HEK293 (cell line): ENCODE measurements at regions not wholly inside any gene's neighbourhood (a gene's known extent, or its start where the extent isn't known, plus 50 kb on each side); places are given as distances from the start of the nearest gene placed in this dataset.
A peak's percentile ranks its signal among the peaks of the same experiment; 100 is the strongest.
"Not testable (repeated sequence)": the region's sequence is repeated elsewhere in the genome, so short reads cannot be mapped to it uniquely, and the experiment has no call there.

Experiments used
- CTCF ChIA-PET: fragments of 350-600 bp; formaldehyde crosslinking; extraction: SDS; loops from one replicate; lab custom pipeline; 2021; ENCODE audit warnings: antibody characterized with exemption; lab: Yijun Ruan, JAX
- POLR2A ChIA-PET: fragments of 300-600 bp; formaldehyde crosslinking; extraction: SDS; loops from one replicate; lab custom pipeline; 2020; ENCODE audit warnings: antibody characterized with exemption, inconsistent platforms; lab: Yijun Ruan, JAX
- H3K27ac ChIP-seq: fragments of 200-500 bp; sonication (Bioruptor generic); 2 replicates; pipeline ENCODE4 v1.5.1; 2014; ENCODE audit warnings: low read depth, low read length, control low read depth, inconsistent platforms; ENCODE audit errors: extremely low read depth
- H3K36me3 ChIP-seq, 2 experiments: fragments of 200-500 bp in 1 of 2; sonication (Bioruptor generic) in 1 of 2; 1 replicate in 1 of 2; 2 replicates in 1 of 2; pipeline ENCODE4 v1.5.1; 2014 to 2017; ENCODE audit warnings: inconsistent platforms in 2 of 2, low read length in 2 of 2; ENCODE audit not compliant: control insufficient read depth in 2 of 2, insufficient read depth in 1 of 2
- H3K4me1 ChIP-seq: fragments of 200-500 bp; sonication (Bioruptor generic); 2 replicates; pipeline ENCODE4 v1.5.1; 2014; ENCODE audit warnings: mild to moderate bottlenecking, low read length, inconsistent platforms; ENCODE audit not compliant: control insufficient read depth, insufficient read depth
- H3K4me3 ChIP-seq: 2 replicates; pipeline ENCODE4 v1.5.1; 2011; ENCODE audit warnings: low read depth, mild to moderate bottlenecking, control low read depth, low read length, moderate library complexity
- H3K9me3 ChIP-seq: fragments of 200-500 bp; sonication (Bioruptor generic); 2 replicates; pipeline ENCODE4 v1.5.1; 2014; ENCODE audit warnings: low read depth, low read length, inconsistent platforms; ENCODE audit not compliant: control insufficient read depth, insufficient read depth
- SCRT1 ChIP-seq: fragments of 450-650 bp; formaldehyde crosslinking; IDR thresholded peaks from 2 replicates; pipeline ENCODE4 v1.5.1; 2016; ENCODE audit warnings: missing biosample characterization, missing genetic modification characterization, borderline replicate concordance
- SCRT2 ChIP-seq: fragments of 450-650 bp; formaldehyde crosslinking; IDR thresholded peaks from 2 replicates; pipeline ENCODE4 v1.5.1; 2016; ENCODE audit warnings: missing biosample characterization, missing genetic modification characterization
- ZBTB17 ChIP-seq: fragments of 450-650 bp; formaldehyde crosslinking; IDR thresholded peaks from 2 replicates; pipeline ENCODE4 v1.5.1; 2016; ENCODE audit warnings: missing biosample characterization, missing genetic modification characterization
- ZNF366 ChIP-seq: fragments of 450-650 bp; formaldehyde crosslinking; conservative IDR thresholded peaks from 2 replicates; pipeline ENCODE4 v1.5.1; 2016; ENCODE audit warnings: missing biosample characterization, missing genetic modification characterization
- ZNF510 ChIP-seq: fragments of 450-650 bp; formaldehyde crosslinking; IDR thresholded peaks from 2 replicates; pipeline ENCODE4 v1.5.1; 2018; ENCODE audit warnings: mild to moderate bottlenecking, missing genetic modification characterization, missing biosample characterization; ENCODE audit not compliant: insufficient replicate concordance
- TF ChIP-seq, protein P1 (sequence below): fragments of 450-650 bp; formaldehyde crosslinking; IDR thresholded peaks from 2 replicates; pipeline ENCODE4 v1.5.1; 2017; ENCODE audit warnings: missing biosample characterization, missing genetic modification characterization

DNA sequence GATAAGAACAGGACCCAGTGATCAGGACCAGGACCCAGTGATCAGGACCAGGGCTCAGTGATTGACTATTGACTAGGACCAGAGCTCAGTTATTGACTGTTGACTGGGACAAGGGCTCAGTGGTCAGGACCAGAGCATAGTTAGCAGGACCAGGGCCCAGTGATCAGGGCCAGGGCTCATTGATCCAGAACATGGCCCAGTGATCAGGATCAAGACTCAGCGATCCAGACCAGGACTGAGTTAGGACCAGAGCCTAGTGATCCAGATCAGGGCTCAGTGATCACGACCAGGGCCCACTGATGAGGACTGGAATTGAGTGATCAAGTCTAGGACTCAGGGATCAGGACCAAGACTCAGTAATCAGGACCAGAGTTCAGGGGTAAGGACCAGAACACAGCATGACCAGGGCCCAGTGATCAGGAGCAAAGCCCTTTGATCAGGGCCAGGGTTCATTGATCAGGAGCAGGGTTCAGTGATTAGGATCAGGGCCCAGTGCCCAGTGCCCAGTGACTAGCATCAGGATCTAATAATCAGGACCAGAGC is 176.0 kb downstream of the TMEM121 start (continued):
- TF ChIP-seq, protein P1, sequence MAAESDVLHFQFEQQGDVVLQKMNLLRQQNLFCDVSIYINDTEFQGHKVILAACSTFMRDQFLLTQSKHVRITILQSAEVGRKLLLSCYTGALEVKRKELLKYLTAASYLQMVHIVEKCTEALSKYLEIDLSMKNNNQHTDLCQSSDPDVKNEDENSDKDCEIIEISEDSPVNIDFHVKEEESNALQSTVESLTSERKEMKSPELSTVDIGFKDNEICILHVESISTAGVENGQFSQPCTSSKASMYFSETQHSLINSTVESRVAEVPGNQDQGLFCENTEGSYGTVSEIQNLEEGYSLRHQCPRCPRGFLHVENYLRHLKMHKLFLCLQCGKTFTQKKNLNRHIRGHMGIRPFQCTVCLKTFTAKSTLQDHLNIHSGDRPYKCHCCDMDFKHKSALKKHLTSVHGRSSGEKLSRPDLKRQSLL (tag by site-specific recombination), result no peak
- no peak for TF ChIP-seq ZNF510 (tag by site-specific recombination)

DNA sequence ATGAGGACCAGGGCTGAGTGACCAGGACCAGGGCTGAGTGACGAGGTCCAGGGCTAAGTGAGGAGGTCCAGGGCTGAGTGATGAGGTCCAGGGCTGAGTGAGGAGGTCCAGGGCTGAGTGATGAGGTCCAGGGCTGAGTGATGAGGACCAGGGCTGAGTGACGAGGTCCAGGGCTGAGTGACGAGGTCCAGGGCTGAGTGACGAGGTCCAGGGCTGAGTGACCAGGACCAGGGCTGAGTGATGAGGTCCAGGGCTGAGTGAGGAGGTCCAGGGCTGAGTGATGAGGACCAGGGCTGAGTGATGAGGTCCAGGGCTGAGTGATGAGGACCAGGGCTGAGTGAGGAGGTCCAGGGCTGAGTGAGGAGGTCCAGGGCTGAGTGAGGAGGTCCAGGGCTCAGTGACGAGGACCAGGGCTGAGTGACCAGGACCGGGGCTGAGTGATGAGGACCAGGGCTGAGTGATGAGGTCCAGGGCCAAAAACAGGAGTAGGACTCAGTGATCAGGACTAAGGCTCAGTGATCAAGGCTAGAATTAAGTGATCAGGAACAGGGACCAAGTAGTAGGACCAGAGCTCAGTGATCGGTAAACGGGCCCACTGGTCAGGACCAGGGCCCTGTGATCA is 176.8 kb downstream of the TMEM121 start:
- H3K27ac ChIP-seq, H3K4me1 ChIP-seq, CTCF ChIA-PET, H3K9me3 ChIP-seq, H3K4me3 ChIP-seq, POLR2A ChIA-PET, H3K36me3 ChIP-seq: not testable (repeated sequence)

DNA sequence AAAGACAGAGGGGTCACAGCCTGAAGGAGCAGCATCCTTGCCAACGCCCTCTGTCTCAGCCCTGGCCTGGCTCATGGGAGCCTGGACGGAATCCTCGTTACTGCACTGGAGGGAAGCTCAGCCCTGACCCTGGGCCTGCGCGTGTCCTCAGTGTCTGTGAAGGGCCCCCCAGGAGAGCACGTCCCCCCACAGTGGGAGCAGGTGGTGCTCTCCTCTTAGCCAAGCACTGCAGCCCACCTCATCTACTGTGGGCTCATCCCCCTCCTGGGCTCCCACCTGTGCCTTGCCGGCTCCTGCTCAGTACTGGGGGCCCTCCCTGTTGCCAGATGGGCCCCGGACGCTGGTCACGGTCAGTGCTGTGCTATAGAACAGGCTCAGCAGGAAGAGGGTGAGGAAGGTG is 177.7 kb downstream of the TMEM121 start:
- CTCF ChIA-PET, H3K4me3 ChIP-seq, H3K9me3 ChIP-seq, H3K4me1 ChIP-seq, POLR2A ChIA-PET, H3K36me3 ChIP-seq, H3K27ac ChIP-seq: not testable (repeated sequence)

DNA sequence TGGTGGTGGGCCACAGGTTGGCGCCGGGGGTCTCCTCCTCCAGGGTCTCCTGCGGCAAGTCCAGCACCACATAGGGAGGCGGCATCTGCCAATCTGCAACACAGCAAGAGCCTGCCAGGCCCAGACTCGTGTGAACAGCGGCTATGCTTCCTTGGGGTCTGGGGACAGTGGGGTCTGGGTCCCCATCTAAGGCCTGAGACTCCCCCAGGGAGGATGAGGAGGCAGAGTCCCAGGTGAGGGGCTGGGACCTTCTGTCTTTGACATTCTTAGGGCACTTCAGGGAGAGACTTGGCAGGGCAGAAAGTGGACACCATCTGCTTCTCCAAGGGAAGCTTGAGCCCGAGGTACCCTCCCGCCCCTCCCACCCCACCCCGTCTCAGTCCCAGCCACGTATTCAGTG is 178.1 kb downstream of the TMEM121 start:
- H3K36me3 ChIP-seq, POLR2A ChIA-PET, CTCF ChIA-PET, H3K9me3 ChIP-seq, H3K4me3 ChIP-seq, H3K27ac ChIP-seq, H3K4me1 ChIP-seq: not testable (repeated sequence)

DNA sequence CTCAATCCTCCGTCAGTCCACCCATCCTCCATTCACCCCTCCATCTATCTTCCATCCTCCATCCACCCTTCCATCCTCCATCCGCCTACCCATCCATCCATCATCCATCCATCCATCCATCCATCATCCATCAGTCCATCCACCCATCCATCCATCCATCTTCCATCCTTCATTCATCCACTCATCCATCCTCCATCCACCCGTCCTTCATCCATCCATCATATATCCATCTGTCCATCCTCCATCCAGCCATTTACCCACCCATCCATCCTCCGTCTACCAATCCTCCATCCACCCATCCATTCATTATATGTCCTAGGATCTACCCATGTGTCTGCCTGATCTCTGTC is 179.1 kb downstream of the TMEM121 start:
- POLR2A ChIA-PET, H3K27ac ChIP-seq, H3K4me3 ChIP-seq, H3K36me3 ChIP-seq, H3K4me1 ChIP-seq, CTCF ChIA-PET, H3K9me3 ChIP-seq: not testable (repeated sequence)
- TF ChIP-seq ZNF366 (tag by site-specific recombination) (peak; percentile 94), ZBTB17 (peak; percentile 92)

DNA sequence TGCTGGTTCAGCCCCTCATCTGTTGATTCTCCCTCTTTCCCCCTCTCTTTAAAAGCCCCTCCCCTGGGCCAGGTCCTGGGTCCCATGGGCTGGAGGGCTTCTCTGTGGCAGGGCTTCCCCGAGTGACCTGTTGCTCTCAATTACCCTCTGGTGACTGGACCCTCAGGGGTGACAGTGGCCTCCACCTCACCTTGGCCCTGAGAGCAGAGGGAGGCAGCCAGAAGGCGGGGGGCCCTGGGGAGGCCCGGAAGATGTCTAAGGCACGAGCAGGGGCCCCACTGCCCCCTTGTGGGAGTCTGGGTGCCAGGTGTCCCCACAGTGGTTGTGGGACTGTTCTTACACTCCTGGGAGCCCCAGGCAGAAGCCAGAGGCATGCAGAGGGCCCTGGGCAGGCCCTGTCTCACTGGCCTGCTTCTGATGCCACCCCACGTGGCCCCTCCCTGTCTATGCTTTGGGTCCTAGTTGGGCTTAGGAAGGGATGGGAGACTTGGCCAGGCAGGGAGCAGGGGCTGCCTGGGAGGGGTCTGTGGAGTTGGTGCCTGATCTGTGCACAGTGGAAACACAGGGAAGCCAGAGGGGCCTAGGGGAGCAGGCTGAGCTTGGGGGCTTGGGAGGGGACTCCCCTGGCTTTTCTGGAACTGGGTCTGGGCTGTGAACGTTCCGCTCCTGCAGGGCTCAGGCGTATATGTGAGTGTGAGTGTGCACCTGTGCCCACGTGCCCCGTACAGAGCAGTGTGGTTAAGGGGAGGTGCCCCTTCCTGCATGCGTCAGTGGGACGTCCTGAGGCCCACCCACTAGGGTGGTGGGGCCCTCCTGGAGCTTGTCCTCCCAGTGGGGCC is 179.7 kb downstream of the TMEM121 start:
- H3K27ac ChIP-seq, CTCF ChIA-PET, POLR2A ChIA-PET, H3K4me1 ChIP-seq, H3K36me3 ChIP-seq, H3K9me3 ChIP-seq, H3K4me3 ChIP-seq: not testable (repeated sequence)
- TF ChIP-seq SCRT2, result peak; percentile 62
- TF ChIP-seq ZNF366 (tag by site-specific recombination), result 0 out of 2 replicates have a peak, but pooled peaks have one; percentile 5
- TF ChIP-seq SCRT1 (tag by site-specific recombination), result peak; percentile 33; the same call in 1 of the 2 replicates

DNA sequence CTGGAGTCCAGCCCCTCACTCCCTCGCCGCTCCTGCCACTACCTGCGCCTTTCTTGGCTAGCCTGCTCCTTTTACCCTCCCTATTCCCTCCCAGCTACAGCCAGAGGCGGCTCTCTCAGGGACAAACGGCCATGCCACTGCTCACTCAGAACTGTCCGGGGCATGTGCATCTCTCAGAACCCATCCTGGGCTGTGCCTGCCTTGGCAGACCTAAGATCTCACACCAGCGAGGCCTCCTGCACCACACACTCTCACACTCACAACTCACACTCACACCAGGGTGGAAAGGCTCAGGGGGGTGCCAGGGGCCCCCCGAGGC is 180.3 kb downstream of the TMEM121 start:
- H3K27ac ChIP-seq, H3K9me3 ChIP-seq, H3K4me1 ChIP-seq, H3K36me3 ChIP-seq, H3K4me3 ChIP-seq, CTCF ChIA-PET, POLR2A ChIA-PET: not testable (repeated sequence)

DNA sequence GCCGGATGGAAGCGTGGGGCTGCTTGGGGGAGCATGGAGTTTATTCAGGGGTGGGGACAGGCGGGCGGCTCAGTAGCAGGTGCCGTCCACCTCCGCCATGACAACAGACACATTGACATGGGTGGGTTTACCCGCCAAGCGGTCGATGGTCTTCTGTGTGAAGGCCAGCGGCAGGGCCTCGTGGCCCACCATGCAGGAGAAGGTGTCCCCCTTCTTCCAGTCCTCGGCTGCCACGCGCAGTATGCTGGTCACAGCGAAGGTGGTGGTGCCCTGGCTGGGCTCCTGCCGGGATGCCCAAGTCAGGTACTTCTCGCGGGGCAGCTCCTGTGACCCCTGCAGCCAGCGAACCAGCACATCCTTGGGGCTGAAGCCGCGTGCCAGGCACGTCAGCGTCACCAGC is 180.7 kb downstream of the TMEM121 start:
- CTCF ChIA-PET, H3K4me1 ChIP-seq, H3K9me3 ChIP-seq, H3K4me3 ChIP-seq, POLR2A ChIA-PET, H3K27ac ChIP-seq, H3K36me3 ChIP-seq: not testable (repeated sequence)

DNA sequence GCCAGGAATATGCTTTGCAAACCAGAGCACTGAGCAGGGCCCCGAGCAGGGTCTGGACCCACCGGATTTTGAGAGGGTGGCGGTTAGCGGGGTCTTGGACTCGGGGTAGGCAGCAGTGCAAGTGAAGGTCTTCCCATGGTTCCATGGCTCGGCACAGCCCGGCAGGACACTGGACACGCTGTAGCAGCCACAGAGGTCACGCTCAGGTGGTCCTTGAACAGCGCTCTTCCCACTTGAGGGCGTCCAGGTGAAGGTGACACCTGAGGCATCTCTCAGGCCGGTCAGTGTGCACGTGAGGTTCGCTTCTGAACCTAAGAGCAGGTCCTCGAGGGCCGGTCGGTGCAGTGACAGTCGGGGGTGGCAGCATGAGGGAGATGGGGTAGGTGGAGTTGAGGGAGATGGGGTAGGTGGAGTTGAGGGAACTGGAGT is 181.4 kb downstream of the TMEM121 start:
- H3K36me3 ChIP-seq, CTCF ChIA-PET, H3K4me1 ChIP-seq, POLR2A ChIA-PET, H3K9me3 ChIP-seq, H3K4me3 ChIP-seq, H3K27ac ChIP-seq: not testable (repeated sequence)
